Stomach smooth muscle (tissue), 2 donors: ENCODE measurements at regions not wholly inside any gene's neighbourhood (a gene's known extent, or its start where the extent isn't known, plus 50 kb on each side); places are given as distances from the start of the nearest gene placed in this dataset.

Source experiments
- H3K27ac ChIP-seq: one replicate; pipeline ENCODE4 v1.7.0; 2013; ENCODE audit warnings: mild to moderate bottlenecking, low read length, inconsistent platforms
- H3K27me3 ChIP-seq, 2 donors: one replicate each; pipeline ENCODE4 v1.7.0; 2013; ENCODE audit warnings: low read length in 2 of 2; ENCODE audit not compliant: insufficient read depth in 2 of 2, control insufficient read depth in 1 of 2
- H3K36me3 ChIP-seq, 2 donors: one replicate each; pipeline ENCODE4 v1.7.0; 2013; ENCODE audit warnings: low read length in 2 of 2; ENCODE audit not compliant: control insufficient read depth in 2 of 2, insufficient read depth in 2 of 2
- H3K4me1 ChIP-seq: one replicate; pipeline ENCODE4 v1.7.0; 2013; ENCODE audit warnings: low read length; ENCODE audit not compliant: control insufficient read depth, insufficient read depth
- H3K4me3 ChIP-seq, 2 donors: one replicate each; pipeline ENCODE4 v1.7.0; 2013; ENCODE audit warnings: low read length in 2 of 2
- H3K9ac ChIP-seq, 2 donors: one replicate each; pipeline ENCODE4 v1.7.0; 2013; ENCODE audit warnings: low read length in 2 of 2, mild to moderate bottlenecking in 1 of 2
- H3K9me3 ChIP-seq, 2 donors: one replicate each; pipeline ENCODE4 v1.7.0; 2013; ENCODE audit warnings: low read length in 2 of 2; ENCODE audit not compliant: control insufficient read depth in 2 of 2
- donor health status: healthy.
- donor health status: Pancreatic carcinoma.

DNA sequence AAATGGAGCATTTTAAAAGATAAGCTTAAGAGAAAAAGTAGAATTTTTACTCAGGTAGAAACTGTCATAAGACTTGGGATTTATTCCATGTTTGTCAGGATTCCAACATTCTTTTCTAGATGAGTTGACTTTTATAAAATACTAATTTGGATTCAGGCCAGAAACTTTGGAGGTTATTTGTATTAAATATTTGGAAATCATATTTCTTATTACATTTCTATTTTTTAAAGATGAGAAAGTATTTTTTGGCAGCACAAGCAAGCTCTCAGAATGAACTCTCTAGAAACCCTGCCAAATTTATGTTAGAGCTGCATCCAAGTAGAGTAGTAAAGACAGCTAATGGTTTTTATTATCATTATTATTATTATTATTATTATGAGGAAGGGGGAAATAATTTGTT is 1014.9 kb upstream of the GJE1 start:
- no peaks in the 10 kb centered on the region for H3K4me1 ChIP-seq
- H3K27me3 ChIP-seq, result no peaks in the 10 kb centered on the region
- no peak overlapping the region for H3K9ac ChIP-seq
- no peak overlapping the region for H3K27ac ChIP-seq
- H3K36me3 ChIP-seq, result no peaks in the 10 kb centered on the region
- no peaks in the 10 kb centered on the region for H3K9me3 ChIP-seq
- no peak overlapping the region for H3K4me3 ChIP-seq

DNA sequence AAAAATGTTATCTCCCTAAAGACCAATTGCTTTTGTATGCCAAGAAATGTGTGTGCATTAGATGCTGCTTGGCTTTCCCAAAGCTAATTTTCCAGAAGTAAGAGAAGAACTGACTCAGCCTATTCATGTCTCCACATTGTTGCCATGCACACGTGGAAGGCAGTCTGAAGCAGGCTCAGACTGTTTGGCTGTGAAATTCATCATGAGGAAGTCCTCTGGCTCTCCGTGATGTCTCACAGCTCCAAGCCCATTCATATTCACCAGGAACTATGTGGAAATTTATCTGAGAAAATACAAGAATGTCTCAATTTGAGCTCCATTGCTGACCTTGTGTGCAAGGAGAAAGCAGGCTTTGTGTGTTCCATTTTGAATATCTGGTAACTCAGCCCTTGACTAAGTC is 1022.2 kb upstream of the GJE1 start:
- no peaks in the 10 kb centered on the region for H3K9me3 ChIP-seq

DNA sequence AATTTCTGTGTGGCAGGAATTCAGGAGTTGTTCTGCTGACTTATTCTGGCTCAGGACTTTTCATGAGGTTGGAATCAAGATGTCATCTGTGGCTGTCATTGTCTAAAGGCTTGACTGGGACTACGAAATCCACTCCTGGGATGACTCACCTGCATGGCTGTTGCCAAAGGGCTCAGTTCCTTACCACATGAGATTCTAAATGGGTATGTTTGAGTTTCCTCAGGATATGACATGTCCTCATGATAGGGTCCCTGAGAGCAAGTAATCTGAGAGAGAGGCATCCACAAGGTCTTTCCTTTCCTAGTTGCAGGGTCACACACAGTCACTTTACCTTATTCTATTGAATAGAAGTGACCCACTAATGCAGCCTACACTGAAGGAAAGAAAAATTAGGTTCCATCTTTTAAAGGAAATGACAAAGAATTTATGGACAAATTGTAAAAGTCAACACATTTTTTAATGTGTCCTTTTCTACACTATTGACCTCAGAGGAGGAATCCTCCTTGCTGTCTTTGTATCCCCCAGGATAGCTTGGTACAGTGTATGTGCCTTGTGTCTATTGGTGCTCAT is 1025.0 kb upstream of the GJE1 start:
- no peak overlapping the region for H3K9ac ChIP-seq
- H3K4me1 ChIP-seq, result no peaks in the 10 kb centered on the region
- H3K9me3 ChIP-seq, result no peaks in the 10 kb centered on the region
- H3K36me3 ChIP-seq, result no peaks in the 10 kb centered on the region
- H3K4me3 ChIP-seq, result no peak overlapping the region
- H3K27ac ChIP-seq, result no peak overlapping the region
- no peaks in the 10 kb centered on the region for H3K27me3 ChIP-seq

More for the DNA sequence above, 1022.2 kb upstream of the GJE1 start:
- Histone ChIP-seq H3K4me3 (no peak overlapping the region), H3K27me3 (no peaks in the 10 kb centered on the region), H3K27ac (no peak overlapping the region), H3K9ac (no peak overlapping the region), H3K36me3 (no peaks in the 10 kb centered on the region), H3K4me1 (no peaks in the 10 kb centered on the region)

DNA sequence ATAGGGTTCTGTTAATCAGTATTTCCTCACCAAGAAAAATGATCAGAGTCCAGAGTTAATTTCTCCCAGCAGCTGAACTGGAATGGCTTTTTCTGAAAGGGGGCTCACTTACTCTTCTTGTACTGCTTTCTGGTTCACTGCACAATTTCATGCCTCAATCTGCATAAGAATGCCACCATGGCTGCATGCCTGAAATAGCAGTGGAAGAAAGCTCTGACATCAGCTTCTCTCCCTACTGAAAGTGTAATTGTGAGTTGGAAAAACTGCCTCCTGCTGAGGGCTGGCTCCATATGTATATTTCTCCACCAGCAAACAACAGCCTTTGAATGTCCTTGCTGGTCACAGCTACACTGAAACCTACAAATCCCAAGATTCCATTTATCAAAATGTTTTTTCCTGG is 1027.2 kb upstream of the GJE1 start:
- Histone ChIP-seq H3K27me3 (no peaks in the 10 kb centered on the region), H3K9ac (no peak overlapping the region), H3K9me3 (no peaks in the 10 kb centered on the region), H3K4me1 (no peaks in the 10 kb centered on the region), H3K4me3 (no peak overlapping the region), H3K27ac (no peak overlapping the region), H3K36me3 (no peaks in the 10 kb centered on the region)

DNA sequence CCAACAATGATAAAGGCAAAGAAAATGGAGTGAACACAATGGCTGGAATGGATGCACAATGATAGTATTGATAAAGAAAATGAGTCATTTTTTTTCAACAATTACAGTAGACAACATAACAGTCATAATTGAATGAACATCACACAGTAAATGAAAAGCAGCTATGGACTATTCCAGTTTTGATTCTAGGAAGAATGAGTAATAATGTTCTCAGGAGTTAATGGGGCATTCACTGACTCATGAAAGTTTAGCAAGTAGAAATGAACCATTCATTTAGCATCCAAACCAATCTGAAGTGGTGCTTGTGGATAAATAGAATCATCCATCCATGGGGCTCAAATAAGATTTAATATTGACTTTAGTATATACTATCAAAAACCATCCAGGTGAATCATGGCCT is 1029.5 kb upstream of the GJE1 start:
- Histone ChIP-seq H3K9me3 (no peaks in the 10 kb centered on the region), H3K27me3 (no peaks in the 10 kb centered on the region), H3K4me1 (no peaks in the 10 kb centered on the region), H3K27ac (no peak overlapping the region), H3K4me3 (no peak overlapping the region), H3K36me3 (no peaks in the 10 kb centered on the region), H3K9ac (no peak overlapping the region)

DNA sequence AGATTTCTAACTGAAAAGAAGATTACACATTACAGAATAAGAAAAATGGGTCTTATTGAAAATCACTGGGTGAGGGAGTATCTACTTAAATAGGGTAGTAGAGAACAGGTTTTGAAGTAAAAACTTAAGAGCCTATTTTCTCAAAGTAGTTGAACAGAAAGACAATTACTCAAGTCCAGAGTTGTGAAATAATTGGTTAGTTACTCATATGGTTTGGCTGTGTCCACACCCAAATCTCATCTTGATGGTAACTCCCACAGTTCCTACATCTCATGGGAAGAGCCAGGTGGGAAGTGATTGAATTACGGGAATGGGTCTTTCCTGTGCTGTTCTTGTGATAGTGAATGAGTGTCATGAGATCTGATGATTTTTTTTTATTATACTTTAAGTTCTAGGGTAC is 1035.3 kb upstream of the GJE1 start:
- H3K9me3 ChIP-seq, result no peaks in the 10 kb centered on the region
- no peaks in the 10 kb centered on the region for H3K36me3 ChIP-seq
- no peak overlapping the region for H3K27ac ChIP-seq
- no peaks in the 10 kb centered on the region for H3K27me3 ChIP-seq
- H3K4me3 ChIP-seq, result no peak overlapping the region
- no peaks in the 10 kb centered on the region for H3K4me1 ChIP-seq
- no peak overlapping the region for H3K9ac ChIP-seq

DNA sequence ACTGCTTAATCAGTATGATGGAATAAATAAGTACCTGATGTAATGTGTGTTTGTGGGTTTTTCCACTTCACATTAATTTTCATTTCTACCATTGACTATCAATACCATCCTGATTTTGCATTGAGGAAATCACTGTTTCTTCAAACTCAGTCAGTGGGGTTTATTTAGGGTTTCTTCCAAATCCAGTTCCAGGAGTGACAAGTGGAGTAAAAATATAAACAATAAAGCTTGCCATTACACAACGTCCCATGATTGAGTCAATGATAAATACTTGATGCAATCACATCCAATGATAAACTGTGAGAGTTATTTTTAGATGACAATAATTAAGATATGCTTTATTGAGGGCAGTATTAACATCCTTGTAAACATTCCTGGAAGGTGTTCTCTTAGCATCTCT is 1037.4 kb upstream of the GJE1 start:
- Histone ChIP-seq H3K4me3 (no peak overlapping the region), H3K27me3 (no peaks in the 10 kb centered on the region), H3K9me3 (no peaks in the 10 kb centered on the region), H3K27ac (no peak overlapping the region), H3K36me3 (no peaks in the 10 kb centered on the region), H3K9ac (no peak overlapping the region), H3K4me1 (no peaks in the 10 kb centered on the region)

DNA sequence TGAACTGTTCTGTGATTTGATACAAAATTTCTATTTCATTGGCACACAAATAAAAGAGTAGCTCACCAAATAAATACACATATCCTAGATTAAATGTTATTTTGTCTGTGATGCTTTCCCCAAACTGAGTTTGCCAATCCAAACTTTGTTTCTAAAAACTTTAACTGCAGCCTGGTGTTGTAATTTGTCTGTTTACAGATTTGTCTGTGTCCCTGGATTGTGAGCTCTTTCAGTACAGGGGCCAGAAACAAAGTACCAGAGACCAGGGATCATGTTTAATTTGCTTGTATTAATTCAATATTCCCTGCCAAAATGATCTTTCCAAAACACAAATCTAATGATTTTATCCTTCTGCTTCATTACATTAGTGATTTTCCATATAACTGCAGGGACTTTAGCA is 1044.6 kb upstream of the GJE1 start:
- no peak overlapping the region for H3K27ac ChIP-seq
- H3K9me3 ChIP-seq, result no peaks in the 10 kb centered on the region
- no peaks in the 10 kb centered on the region for H3K27me3 ChIP-seq
- H3K4me1 ChIP-seq, result no peaks in the 10 kb centered on the region
- no peak overlapping the region for H3K9ac ChIP-seq
- H3K4me3 ChIP-seq, result no peak overlapping the region
- H3K36me3 ChIP-seq, result no peaks in the 10 kb centered on the region

DNA sequence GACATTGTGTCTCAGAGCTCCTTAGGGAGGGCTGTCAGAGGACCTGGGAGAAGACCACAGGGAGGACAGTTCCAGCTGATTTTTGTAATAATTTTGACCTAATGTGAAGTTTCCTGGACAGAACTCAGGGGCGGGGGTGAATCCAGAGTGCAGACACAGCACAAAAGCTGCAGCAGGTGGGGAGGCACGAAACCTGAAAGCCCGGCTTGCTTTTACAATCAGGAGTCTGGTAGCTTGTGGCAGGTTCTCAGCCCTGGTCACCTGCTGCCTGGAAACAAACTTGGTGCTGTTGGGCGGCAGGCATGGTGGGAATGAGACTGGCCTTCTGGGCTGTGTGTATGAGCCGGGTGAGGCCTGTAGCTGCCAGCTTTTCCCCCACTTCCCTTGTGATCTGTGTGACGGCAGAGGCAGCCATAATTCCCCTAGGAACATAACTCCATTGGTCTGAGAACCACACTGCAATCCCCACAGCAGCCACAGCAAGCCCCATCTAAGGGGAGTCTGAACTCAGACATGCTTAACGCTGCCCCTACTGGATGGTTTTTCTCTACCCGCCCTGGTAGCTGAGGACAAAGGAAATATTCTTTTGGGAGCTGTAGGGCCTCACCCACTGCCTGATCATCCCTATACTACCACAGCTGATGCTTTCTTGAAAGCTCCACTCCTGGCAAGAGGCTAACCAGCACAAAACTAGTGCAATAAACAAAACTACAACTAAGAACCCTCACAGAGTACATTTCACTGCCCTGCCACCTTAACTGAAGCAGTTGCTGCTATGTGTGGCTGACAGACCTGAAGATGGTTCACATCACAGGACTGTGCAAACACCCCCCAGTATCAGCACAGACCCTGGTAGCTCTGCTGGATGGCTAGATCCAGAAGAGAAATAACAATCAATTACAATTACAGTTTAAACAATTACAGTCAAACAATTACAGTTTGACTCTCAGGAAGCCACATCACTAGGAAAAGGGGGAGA is 1055.1 kb upstream of the GJE1 start:
- Histone ChIP-seq H3K9me3 (no peaks in the 10 kb centered on the region), H3K9ac (no peak overlapping the region), H3K27me3 (no peaks in the 10 kb centered on the region), H3K36me3 (no peaks in the 10 kb centered on the region), H3K4me1 (no peaks in the 10 kb centered on the region), H3K4me3 (no peak overlapping the region), H3K27ac (no peak overlapping the region)

DNA sequence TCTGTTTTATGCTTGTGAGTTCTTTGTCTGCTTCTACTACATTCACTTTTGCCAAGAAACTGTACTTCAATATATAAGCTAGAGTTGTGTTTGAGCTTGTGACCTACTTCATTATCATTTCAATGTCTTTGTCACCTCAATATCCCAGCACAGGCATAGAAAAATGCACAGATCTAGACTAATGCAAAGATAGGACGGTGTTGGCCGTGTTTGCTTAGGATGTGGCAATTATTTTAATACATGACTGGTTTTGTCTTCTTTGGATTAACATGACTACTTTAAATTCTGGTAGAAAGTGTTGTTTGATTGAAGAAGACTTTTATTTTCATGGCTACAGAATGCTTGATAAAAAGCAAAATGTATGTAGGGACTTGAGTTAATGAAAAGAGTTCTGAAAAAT is 1075.0 kb upstream of the GJE1 start:
- Histone ChIP-seq H3K4me1 (no peaks in the 10 kb centered on the region), H3K4me3 (no peak overlapping the region), H3K36me3 (no peaks in the 10 kb centered on the region), H3K27ac (no peak overlapping the region), H3K9me3 (no peaks in the 10 kb centered on the region), H3K27me3 (no peaks in the 10 kb centered on the region), H3K9ac (no peak overlapping the region)
